ENCODE measurements at regions not wholly inside any gene's neighbourhood (a gene's known extent, or its start where the extent isn't known, plus 50 kb on each side); places are given as distances from the start of the nearest gene placed in this dataset.

GRCh38 chr10:123564631-123565030, 101.5 kb upstream of the GPR26 start:
- Histone ChIP-seq H3K27me3 (replicated peaks in 1 of 4; ENCODE audit: control insufficient read depth in 3 of 4, extremely low read depth in 1 of 4, insufficient read depth in 3 of 4, low read length in 3 of 4) (no peaks in the 10 kb centered on the region), H3K36me3 (ENCODE audit: control insufficient read depth in 2 of 4, insufficient read depth in 4 of 4, low read length in 3 of 4) (no peaks in the 10 kb centered on the region), H3K4me1 (replicated peaks in 1 of 4; ENCODE audit: control insufficient read depth in 3 of 4, insufficient read depth in 4 of 4, low read length in 3 of 4) (no peaks in the 10 kb centered on the region; a peak in 1 of 7 replicates), H3K14ac (ENCODE audit: insufficient read length) (no peak overlapping the region), H3K27ac (ENCODE audit: low read depth, low read length) (no peak overlapping the region), H3K56ac (replicated peaks; ENCODE audit: insufficient read length, low read depth, low read length) (no peak overlapping the region), H3K79me1 (ENCODE audit: low read depth, low read length) (no peaks in the 10 kb centered on the region), H3K18ac (ENCODE audit: extremely low read depth, low read length) (no peak overlapping the region), H3K23ac (ENCODE audit: insufficient read length) (no peak overlapping the region), H3K79me2 (ENCODE audit: control insufficient read depth in 1 of 2, insufficient read depth in 2 of 2, low read length in 2 of 2) (no peaks in the 10 kb centered on the region), H3K4me2 (ENCODE audit: insufficient read depth in 1 of 2, low read depth in 2 of 2, low read length in 2 of 2) (no peak overlapping the region), H3K4ac (replicated peaks; ENCODE audit: insufficient read length, low read depth, low read length) (no peak overlapping the region), H2AFZ (ENCODE audit: low read length) (no peak overlapping the region), H3K9ac (replicated peaks in 1 of 4; ENCODE audit: extremely low read depth in 1 of 4, low read depth in 3 of 4, low read length in 3 of 4) (no peak overlapping the region), H2BK20ac (ENCODE audit: low read length) (no peak overlapping the region), H2BK15ac (ENCODE audit: low read length) (no peak overlapping the region), H4K20me1 (replicated peaks in 1 of 2; ENCODE audit: control insufficient read depth in 1 of 2, insufficient read depth in 2 of 2, low read length in 2 of 2) (no peaks in the 10 kb centered on the region), H4K5ac (ENCODE audit: insufficient read length, low read depth, low read length) (no peak overlapping the region), H2BK12ac (ENCODE audit: low read depth, low read length) (no peak overlapping the region), H3K4me3 (ENCODE audit: extremely low read depth in 1 of 4, insufficient read depth in 2 of 4, low read depth in 3 of 4, low read length in 4 of 4) (no peak overlapping the region), H2BK5ac (ENCODE audit: low read depth, low read length) (no peak overlapping the region), H3K23me2 (ENCODE audit: low read depth, low read length) (no peaks in the 10 kb centered on the region), H2AK5ac (ENCODE audit: low read depth, low read length) (no peak overlapping the region), H4K8ac (ENCODE audit: extremely low read depth, insufficient read depth, low read length) (no peak overlapping the region; the same call in 1 of the 2 replicates), H4K91ac (replicated peaks; ENCODE audit: insufficient read length, low read length) (no peak overlapping the region), H3K9me3 (ENCODE audit: insufficient read depth in 2 of 2, low read depth in 1 of 2, low read length in 1 of 2) (no peaks in the 10 kb centered on the region), H2BK120ac (replicated peaks; ENCODE audit: low read depth, low read length) (no peak overlapping the region)
- POLR2A ChIA-PET (ENCODE audit: partially characterized antibody), result no interaction called here
- CTCF ChIA-PET (ENCODE audit: partially characterized antibody), result interaction anchor here (0.6 to 2.3 kb wide), 4 partner anchors 8 to 521 kb away, joined by 3 to 8 read pairs (median 5); no protein-coding TSS in a partner anchor
- no peak for DNase-seq (ENCODE audit: low read depth in 1 of 2, low spot score in 2 of 2)
- 83% methylated on average over 4 of the region's 4 CpGs; no CpG with 5 or more reads in 1 of the 2 experiments for WGBS, 2 experiments (ENCODE audit: extremely low coverage in 1 of 2, insufficient coverage in 1 of 2, insufficient read length in 1 of 2, insufficient replicate concordance in 2 of 2, low coverage in 1 of 2, low lambda C conversion rate in 2 of 2, missing lambda C conversion rate in 1 of 2)
- no peak for FAIRE-seq
- TF ChIP-seq ASH2L (IDR thresholded peaks at IDR 0.05; ENCODE audit: low read length) (no peak), EZH2 (IDR thresholded peaks at IDR 0.05; ENCODE audit: low read depth, low read length, severe bottlenecking) (no peak), USF2 (IDR thresholded peaks at IDR 0.05; ENCODE audit: low read length) (no peak), POU5F1 (IDR thresholded peaks at IDR 0.05; ENCODE audit: low read depth, low read length) (no peak), POLR2AphosphoS5 (IDR thresholded peaks at IDR 0.05; ENCODE audit: low read depth, low read length) (no peak), SIRT6 (IDR thresholded peaks at IDR 0.05; ENCODE audit: low read length) (no peak), NANOG (IDR thresholded peaks at IDR 0.05; ENCODE audit: insufficient read depth, low read depth, low read length, poor library complexity, severe bottlenecking) (no peak), CBX5 (IDR thresholded peaks at IDR 0.05; ENCODE audit: low read depth, low read length) (no peak), BRCA1 (IDR thresholded peaks at IDR 0.05; ENCODE audit: low read depth, low read length) (no peak), SUZ12 (IDR thresholded peaks at IDR 0.05; ENCODE audit: low read length) (no peak), RFX5 (IDR thresholded peaks at IDR 0.05; ENCODE audit: borderline replicate concordance, low read depth, low read length) (no peak), KDM4A (IDR thresholded peaks at IDR 0.05; ENCODE audit: low read depth, low read length, severe bottlenecking) (no peak), TCF12 (IDR thresholded peaks at IDR 0.05; ENCODE audit: low read depth, low read length) (no peak), CHD1 (IDR thresholded peaks at IDR 0.05; ENCODE audit: low read depth, low read length) (no peak), FOSL1 (IDR thresholded peaks at IDR 0.05; ENCODE audit: insufficient read depth, low read depth, low read length) (no peak)

Measured in H1 (cell line).